HCT116 (cell line): ENCODE measurements at regions not wholly inside any gene's neighbourhood (a gene's known extent, or its start where the extent isn't known, plus 50 kb on each side); places are given as distances from the start of the nearest gene placed in this dataset.
A peak's percentile ranks its signal among the peaks of the same experiment; 100 is the strongest.

Source experiments
- ATAC-seq: fragments of 200-7000 bp; cut with Tn5 transposase; 2 replicates; pipeline ENCODE4 v1.9.1; 2020; ENCODE audit warnings: mild to moderate bottlenecking, moderate library complexity
- BruUV-seq: library from RNA; stranded (reverse); fragments of 400-500 nt; replicated peaks from 2 replicates; lab custom pipeline; 2021; lab: Mats Ljungman, UMichigan
- CTCF ChIA-PET: fragments of 300-600 bp; sonication (Branson Sonifier 250); formaldehyde crosslinking; loops from one replicate; lab custom pipeline; 2021; ENCODE audit warnings: antibody characterized with exemption; lab: Charles Lee
- POLR2A ChIA-PET: fragments of 300-600, 350-600 bp; sonication (Branson Sonifier 250); formaldehyde crosslinking; loops from one replicate; lab custom pipeline; 2021; ENCODE audit warnings: antibody characterized with exemption; lab: Charles Lee
- RAD21 ChIA-PET, 2 experiments: fragments of 300-600 bp; sonication (Branson Sonifier 250); formaldehyde crosslinking; loops; one replicate each; lab custom pipeline; 2023; ENCODE audit warnings: low total read pairs in 2 of 2; ENCODE audit not compliant: uncharacterized antibody in 2 of 2, unreplicated experiment in 2 of 2, low non-redundant PET in 1 of 2; lab: Charles Lee
- DNase-seq: peaks from one replicate; pipeline ENCODE4 v3.0.0-alpha.2; 2010; ENCODE audit warnings: low read depth, low spot score
- H2AFZ ChIP-seq: fragments of 200-600 bp; shearing (Covaris generic), sonication (generic); 2 replicates; pipeline ENCODE4 v1.6.1; 2017; ENCODE audit warnings: low read depth, mixed run types, mixed read lengths, antibody characterized with exemption, low read length; ENCODE audit not compliant: poor library complexity, severe bottlenecking
- H3K27ac ChIP-seq: 2 replicates; pipeline ENCODE4 v1.5.1; 2012; ENCODE audit warnings: low read depth, low read length
- H3K27me3 ChIP-seq: fragments of 200-600 bp; sonication (generic); 2 replicates; pipeline ENCODE4 v1.6.1; 2016; ENCODE audit warnings: mixed run types, low read length, mixed read lengths; ENCODE audit not compliant: insufficient read depth
- H3K36me3 ChIP-seq, 2 experiments: fragments of 200-500 bp in 1 of 2; fragments of 200-600 bp in 1 of 2; sonication (Bioruptor generic) in 1 of 2; sonication (generic) in 1 of 2; 2 replicates each; pipeline versions ENCODE4 v1.5.1 to v1.6.1; 2014 to 2016; ENCODE audit warnings: low read length in 2 of 2, inconsistent platforms in 1 of 2, mixed read lengths in 1 of 2, mixed run types in 1 of 2; ENCODE audit not compliant: insufficient read depth in 2 of 2, control insufficient read depth in 1 of 2
- H3K4me1 ChIP-seq, 2 experiments: fragments of 200-600 bp in 1 of 2; sonication (generic) in 1 of 2; 2 replicates each; pipeline versions ENCODE4 v1.5.1 to v1.6.1; 2012 to 2017; ENCODE audit warnings: low read length in 2 of 2, inconsistent platforms in 1 of 2, mild to moderate bottlenecking in 1 of 2, mixed read lengths in 1 of 2, mixed run types in 1 of 2, moderate library complexity in 1 of 2; ENCODE audit not compliant: insufficient read depth in 2 of 2, control insufficient read depth in 1 of 2
- H3K4me2 ChIP-seq: fragments of 200-600 bp; sonication (generic); 2 replicates; pipeline ENCODE4 v1.6.1; 2017; ENCODE audit warnings: mixed run types, low read length, mixed read lengths
- H3K4me3 ChIP-seq, 2 experiments: fragments of 200-600 bp in 1 of 2; sonication (generic) in 1 of 2; replicated peaks in 1 of 2; 2 replicates each; pipeline ENCODE4 v1.5.1; 2011 to 2016; ENCODE audit warnings: low read length in 2 of 2, control low read depth in 1 of 2, low read depth in 1 of 2, mild to moderate bottlenecking in 1 of 2, mixed read lengths in 1 of 2, mixed run types in 1 of 2
- H3K79me2 ChIP-seq: fragments of 200-600 bp; sonication (generic); 2 replicates; pipeline ENCODE4 v1.6.1; 2017; ENCODE audit warnings: mild to moderate bottlenecking, mixed run types, low read length, moderate library complexity, mixed read lengths; ENCODE audit not compliant: insufficient read depth
- H3K9ac ChIP-seq: fragments of 200-600 bp; sonication (generic); 2 replicates; pipeline ENCODE4 v1.6.1; 2016; ENCODE audit warnings: low read length, mixed read lengths
- H3K9me2 ChIP-seq: fragments of 200-600 bp; sonication (generic), shearing (Covaris generic); 2 replicates; pipeline ENCODE4 v1.6.1; 2017; ENCODE audit warnings: mixed run types, mild to moderate bottlenecking, moderate library complexity; ENCODE audit not compliant: insufficient read depth
- H3K9me3 ChIP-seq, 2 experiments: fragments of 200-500 bp in 1 of 2; fragments of 200-600 bp in 1 of 2; sonication (Bioruptor generic) in 1 of 2; sonication (generic) in 1 of 2; 2 replicates each; pipeline ENCODE4 v1.6.1; 2014 to 2017; ENCODE audit warnings: low read length in 2 of 2, mixed read lengths in 2 of 2, inconsistent platforms in 1 of 2, low read depth in 1 of 2, mild to moderate bottlenecking in 1 of 2, mixed run types in 1 of 2, moderate library complexity in 1 of 2; ENCODE audit not compliant: control insufficient read depth in 1 of 2, insufficient read depth in 1 of 2
- H4K20me1 ChIP-seq: fragments of 200-600 bp; sonication (generic), shearing (Covaris generic); 2 replicates; pipeline ENCODE4 v1.6.1; 2017; ENCODE audit warnings: mixed run types, mild to moderate bottlenecking, moderate library complexity; ENCODE audit not compliant: insufficient read depth
- CEBPB ChIP-seq: IDR thresholded peaks from 2 replicates; pipeline ENCODE4 v1.6.1; 2012; ENCODE audit warnings: low read depth
- CTCF ChIP-seq, 3 experiments: fragments of 200-600 bp in 1 of 3; sonication (generic) in 1 of 3; IDR thresholded peaks in 2 of 3; conservative IDR thresholded peaks in 1 of 3; 2 replicates each; pipeline ENCODE4 v1.5.1; 2012 to 2017; ENCODE audit warnings: low read depth in 2 of 3, low read length in 2 of 3, antibody characterized with exemption in 1 of 3, borderline replicate concordance in 1 of 3, control low read depth in 1 of 3, mild to moderate bottlenecking in 1 of 3, mixed read lengths in 1 of 3, mixed run types in 1 of 3, moderate library complexity in 1 of 3; ENCODE audit not compliant: insufficient read depth in 1 of 3
- EZH2phosphoT487 ChIP-seq: fragments of 200-600 bp; IDR thresholded peaks from 2 replicates; pipeline ENCODE4 v1.6.1; 2018; ENCODE audit warnings: antibody characterized with exemption, borderline replicate concordance
- FOSL1 ChIP-seq: IDR thresholded peaks from 2 replicates; pipeline ENCODE4 v1.6.1; 2012; ENCODE audit warnings: low read depth
- JUND ChIP-seq: IDR thresholded peaks from 2 replicates; pipeline ENCODE4 v1.6.1; 2012
- POLR2A ChIP-seq: IDR thresholded peaks from 2 replicates; pipeline ENCODE4 v1.7.0; 2011; ENCODE audit warnings: borderline replicate concordance; ENCODE audit not compliant: insufficient read depth, insufficient read length; ENCODE audit errors: extremely low read depth
- POLR2AphosphoS5 ChIP-seq: IDR thresholded peaks from 2 replicates; pipeline ENCODE4 v1.6.1; 2011; ENCODE audit warnings: mild to moderate bottlenecking, low read depth, low read length, moderate library complexity
- RAD21 ChIP-seq: IDR thresholded peaks from 2 replicates; pipeline ENCODE4 v1.6.1; 2012; ENCODE audit warnings: low read depth, mild to moderate bottlenecking
- REST ChIP-seq: IDR thresholded peaks from 2 replicates; pipeline ENCODE4 v1.6.1; 2012; ENCODE audit warnings: low read depth
- SIN3A ChIP-seq: IDR thresholded peaks from 2 replicates; pipeline ENCODE4 v1.6.1; 2012; ENCODE audit warnings: low read depth
- TCF7L2 ChIP-seq: IDR thresholded peaks from 2 replicates; pipeline ENCODE4 v1.7.0; 2011; ENCODE audit warnings: borderline replicate concordance, inconsistent platforms; ENCODE audit not compliant: insufficient read depth, insufficient read length; ENCODE audit errors: extremely low read depth
- ZFX ChIP-seq: fragments of 450-650 bp; IDR thresholded peaks from 2 replicates; pipeline ENCODE4 v1.6.1; 2017
- intact Hi-C: fragments of 100-400 bp; cut with micrococcal nuclease; formaldehyde crosslinking; loops from 2 replicates; pipeline ENCODE4 v1.10.0; 2022

GRCh38 chr2:41853427-41854191 is 194.2 kb upstream of the PKDCC start:
- no peak overlapping the region for H3K9ac ChIP-seq
- TF ChIP-seq CEBPB, result peak; percentile 59; the same call in 1 of the 2 replicates
- TF ChIP-seq ZFX, result no peak
- TF ChIP-seq JUND, result no peak
- no peak for TF ChIP-seq EZH2phosphoT487
- no peak for TF ChIP-seq SIN3A
- no peak for TF ChIP-seq POLR2AphosphoS5
- no peak for TF ChIP-seq TCF7L2
- no peak for TF ChIP-seq REST
- no peak for TF ChIP-seq POLR2A
- no peak for TF ChIP-seq FOSL1
- TF ChIP-seq CTCF (IDR thresholded peaks at IDR 0.05 in 2 of 3, conservative IDR thresholded peaks at IDR 0.05 in 1 of 3; ENCODE audit: borderline replicate concordance in 1 of 3, insufficient read depth in 1 of 3, low read depth in 2 of 3, low read length in 2 of 3), result peak; percentile 67 to 91 (median 80)
- peak; percentile 94 for TF ChIP-seq RAD21
- TF ChIP-seq, all 23 proteins: peak for 3
- no peak overlapping the region for H3K4me3 ChIP-seq
- H3K79me2 ChIP-seq, result no peaks in the 10 kb centered on the region
- DNase-seq (peak; percentile 35), ATAC-seq (peak; percentile 82)
- H3K9me3 ChIP-seq, result no peaks in the 10 kb centered on the region
- no peaks in the 10 kb centered on the region for H3K36me3 ChIP-seq
- RAD21 ChIA-PET, result interaction anchor here (0.6 to 1.6 kb wide), 8 partner anchors 13 to 1940 kb away, joined by 3 to 16 read pairs (median 4); no protein-coding TSS in a partner anchor
- no peaks in the 10 kb centered on the region for H3K4me1 ChIP-seq
- H3K4me2 ChIP-seq, result peak overlapping the region; percentile 2; the same call in 1 of the 2 replicates
- H4K20me1 ChIP-seq, result no peaks in the 10 kb centered on the region
- CTCF ChIA-PET, result interaction anchor here (0.8 to 5.9 kb wide), 13 partner anchors 9 to 1940 kb away, joined by 3 to 117 read pairs (median 7); no protein-coding TSS in a partner anchor
- H3K9me2 ChIP-seq, result no peaks in the 10 kb centered on the region
- peaks cover 12% of the 10 kb centered on the region for H3K27me3 ChIP-seq
- peak overlapping the region; percentile 63 for H2AFZ ChIP-seq
- POLR2A ChIA-PET, result interaction anchor here (1.2 kb wide), 1 partner anchor 12 kb away, joined by 3 read pairs; no protein-coding TSS in a partner anchor
- intact Hi-C loops, result loop anchor here (1.0 kb wide), 2 partner anchors 16 to 233 kb away; no protein-coding TSS in a partner anchor
- BruUV-seq, result no TSS peak
- no peak overlapping the region for H3K27ac ChIP-seq
